ENCODE measurements at regions not wholly inside any gene's neighbourhood (a gene's known extent, or its start where the extent isn't known, plus 50 kb on each side); places are given as distances from the start of the nearest gene placed in this dataset.

- DNase-seq (ENCODE audit: low spot score) = no peak
- no peak for TF ChIP-seq CTCF (IDR thresholded peaks at IDR 0.05; ENCODE audit: extremely low read depth, missing control alignments)
These were observed 181.0 kb upstream of the RNF32 start for GRCh38 chr7:156459582-156459981.

- TF ChIP-seq CTCF (IDR thresholded peaks at IDR 0.05; ENCODE audit: extremely low read depth, missing control alignments) = no peak
- no peak for DNase-seq (ENCODE audit: low spot score)
These were observed 181.5 kb upstream of the RNF32 start for GRCh38 chr7:156459067-156459466.

- no peak for TF ChIP-seq CTCF (IDR thresholded peaks at IDR 0.05; ENCODE audit: extremely low read depth, missing control alignments)
These were observed 182.6 kb upstream of the RNF32 start for GRCh38 chr7:156458011-156458410.

GRCh38 chr7:156456503-156457115, 184.0 kb upstream of the RNF32 start:
- no peak for TF ChIP-seq CTCF (IDR thresholded peaks at IDR 0.05; ENCODE audit: extremely low read depth, missing control alignments)
- no peak for DNase-seq (ENCODE audit: low spot score)

More at GRCh38 chr7:156458011-156458410, 182.6 kb upstream of the RNF32 start:
- DNase-seq (ENCODE audit: low spot score) = no peak

GRCh38 chr7:156456032-156456431, 184.5 kb upstream of the RNF32 start:
- TF ChIP-seq CTCF (IDR thresholded peaks at IDR 0.05; ENCODE audit: extremely low read depth, missing control alignments) = no peak
- no peak for DNase-seq (ENCODE audit: low spot score)

- TF ChIP-seq CTCF (IDR thresholded peaks at IDR 0.05; ENCODE audit: extremely low read depth, missing control alignments) = no peak
- no peak for DNase-seq (ENCODE audit: low spot score)
These were observed 190.1 kb upstream of the RNF32 start for GRCh38 chr7:156450473-156450872.

- no peak for TF ChIP-seq CTCF (IDR thresholded peaks at IDR 0.05; ENCODE audit: extremely low read depth, missing control alignments)
- no peak for DNase-seq (ENCODE audit: low spot score)
These were observed 191.7 kb upstream of the RNF32 start for GRCh38 chr7:156448918-156449317.
